Endothelial cell of umbilical vein (primary cell): ENCODE measurements at regions not wholly inside any gene's neighbourhood (a gene's known extent, or its start where the extent isn't known, plus 50 kb on each side); places are given as distances from the start of the nearest gene placed in this dataset.
"Not testable (repeated sequence)": the region's sequence is repeated elsewhere in the genome, so short reads cannot be mapped to it uniquely, and the experiment has no call there.

Source experiments
- BruUV-seq: library from RNA; stranded (reverse); fragments of 400-500 nt; replicated peaks from 2 replicates; lab custom pipeline; 2021; lab: Mats Ljungman, UMichigan
- CTCF ChIA-PET: fragments of 300-600, 350-600 bp; sonication (Branson Sonifier 250); formaldehyde crosslinking; loops from one replicate; lab custom pipeline; 2021; ENCODE audit warnings: antibody characterized with exemption, inconsistent platforms; lab: Charles Lee
- POLR2A ChIA-PET: fragments of 300-600, 350-600 bp; sonication (Branson Sonifier 250); formaldehyde crosslinking; loops from one replicate; lab custom pipeline; 2021; ENCODE audit warnings: antibody characterized with exemption, inconsistent platforms; lab: Charles Lee
- DNase-seq: peaks from one replicate; pipeline ENCODE4 v3.0.0-alpha.2; 2011; ENCODE audit warnings: low read depth, low spot score
- FAIRE-seq: peaks from 2 replicates; lab custom pipeline; 2011; peaks lifted over from hg19 to GRCh38; lab: Jason Lieb, UNC
- H2AFZ ChIP-seq: 2 replicates; pipeline ENCODE4 v1.6.0; 2012; ENCODE audit warnings: low read depth, low read length, control low read depth, inconsistent platforms
- H3K27ac ChIP-seq: 2 replicates; pipeline ENCODE4 v1.5.1; 2011; ENCODE audit warnings: low read depth, mild to moderate bottlenecking, control low read depth, low read length, moderate library complexity; ENCODE audit not compliant: insufficient read depth
- H3K27me3 ChIP-seq, 2 experiments: 2 replicates each; pipeline versions ENCODE4 v1.6.0 to v1.6.1; 2011; ENCODE audit warnings: low read length in 2 of 2, mixed read lengths in 1 of 2; ENCODE audit not compliant: control insufficient read depth in 2 of 2, insufficient read depth in 2 of 2
- H3K36me3 ChIP-seq, 2 experiments: 2 replicates in 1 of 2; 3 replicates in 1 of 2; pipeline ENCODE4 v1.5.1; 2011; ENCODE audit warnings: low read length in 2 of 2, mild to moderate bottlenecking in 1 of 2, moderate library complexity in 1 of 2; ENCODE audit not compliant: control insufficient read depth in 2 of 2, insufficient read depth in 2 of 2; ENCODE audit errors: extremely low read depth in 1 of 2
- H3K4me1 ChIP-seq: 3 replicates; pipeline ENCODE4 v1.5.1; 2011; ENCODE audit warnings: mild to moderate bottlenecking, low read length; ENCODE audit not compliant: control insufficient read depth, insufficient read depth; ENCODE audit errors: extremely low read depth
- H3K4me2 ChIP-seq: 2 replicates; pipeline ENCODE4 v1.6.1; 2011; ENCODE audit warnings: low read length, control low read depth, mixed read lengths; ENCODE audit not compliant: insufficient read depth
- H3K4me3 ChIP-seq, 3 experiments: fragments of 200-600 bp in 1 of 3; sonication (generic), shearing (Covaris generic) in 1 of 3; replicated peaks in 1 of 3; 2 replicates each; pipeline ENCODE4 v1.5.1; 2011 to 2016; ENCODE audit warnings: control low read depth in 3 of 3, low read length in 3 of 3, mild to moderate bottlenecking in 2 of 3, inconsistent platforms in 1 of 3, low read depth in 1 of 3, moderate library complexity in 1 of 3; ENCODE audit not compliant: insufficient read depth in 1 of 3
- H3K79me2 ChIP-seq: 2 replicates; pipeline ENCODE4 v1.6.0; 2012; ENCODE audit warnings: low read length, inconsistent platforms; ENCODE audit not compliant: control insufficient read depth, insufficient read depth
- H3K9ac ChIP-seq: replicated peaks from 2 replicates; pipeline ENCODE3; 2011; ENCODE audit warnings: low read length, control low read depth; ENCODE audit not compliant: insufficient read depth; ENCODE audit errors: extremely low read depth
- H3K9me1 ChIP-seq: replicated peaks from 3 replicates; pipeline ENCODE4 v1.6.0; 2011; ENCODE audit warnings: mild to moderate bottlenecking, low read length; ENCODE audit not compliant: control insufficient read depth, insufficient read depth; ENCODE audit errors: extremely low read depth
- H3K9me3 ChIP-seq: replicated peaks from 2 replicates; pipeline ENCODE4 v1.5.1; 2012; ENCODE audit warnings: low read length, inconsistent platforms; ENCODE audit not compliant: control insufficient read depth, insufficient read depth
- H4K20me1 ChIP-seq: replicated peaks from 2 replicates; pipeline ENCODE3; 2011; ENCODE audit warnings: mild to moderate bottlenecking, low read length; ENCODE audit not compliant: control insufficient read depth, insufficient read depth; ENCODE audit errors: extremely low read depth
- EZH2 ChIP-seq: IDR thresholded peaks from 2 replicates; pipeline ENCODE4 v1.6.1; 2012; ENCODE audit warnings: borderline replicate concordance, low read depth, mild to moderate bottlenecking, moderate library complexity, low read length, inconsistent platforms; ENCODE audit not compliant: severe bottlenecking
- FOS ChIP-seq: IDR thresholded peaks from 2 replicates; pipeline ENCODE4 v1.6.1; 2011; ENCODE audit warnings: mild to moderate bottlenecking, low read length, moderate library complexity, borderline replicate concordance; ENCODE audit not compliant: insufficient read depth
- GATA2 ChIP-seq: IDR thresholded peaks from 2 replicates; pipeline ENCODE4 v1.7.0; 2011; ENCODE audit warnings: low read depth, mild to moderate bottlenecking, moderate library complexity, mixed read lengths, low read length; ENCODE audit not compliant: insufficient read length, insufficient read depth
- JUN ChIP-seq: IDR thresholded peaks from 2 replicates; pipeline ENCODE4 v1.6.1; 2011; ENCODE audit warnings: borderline replicate concordance, low read depth; ENCODE audit not compliant: insufficient read length, insufficient read depth
- MYC ChIP-seq: IDR thresholded peaks from one replicate; pipeline ENCODE4 v1.6.1; 2011; ENCODE audit warnings: mild to moderate bottlenecking, low read depth, low read length
- POLR2A ChIP-seq: IDR thresholded peaks from 2 replicates; pipeline ENCODE4 v1.6.1; 2012; ENCODE audit warnings: low read depth, mild to moderate bottlenecking, control low read depth, low read length
- POLR2AphosphoS5 ChIP-seq: IDR thresholded peaks from 2 replicates; pipeline ENCODE4 v1.6.1; 2012; ENCODE audit warnings: low read depth, mild to moderate bottlenecking, control low read depth, low read length, moderate library complexity; ENCODE audit not compliant: insufficient read depth
- dilution Hi-C: fragments of 300-500 bp; cut with MboI; formaldehyde crosslinking; loops from one replicate; pipeline ENCODE4 v1.15.0; 2019; ENCODE audit warnings: low sequenced_read_pairs; ENCODE audit not compliant: extremely low pct_ligation_motif_present
- intact Hi-C: fragments of 100-400 bp; cut with micrococcal nuclease; formaldehyde crosslinking; loops from one replicate; pipeline ENCODE4 v1.10.0; 2022
- TF ChIP-seq, protein P1 (sequence below), 2 donors: IDR thresholded peaks; 1 replicate in 1 of 2; 2 replicates in 1 of 2; pipeline ENCODE4 v1.5.1; 2011; ENCODE audit warnings: low read length in 2 of 2, mild to moderate bottlenecking in 2 of 2, moderate library complexity in 2 of 2, control low read depth in 1 of 2, inconsistent platforms in 1 of 2, low read depth in 1 of 2; ENCODE audit not compliant: insufficient read depth in 1 of 2; ENCODE audit errors: extremely low read depth in 1 of 2
- TF ChIP-seq, protein P2 (sequence below): IDR thresholded peaks from 2 replicates; pipeline ENCODE4 v1.6.1; 2011; ENCODE audit not compliant: insufficient read depth, insufficient read length

DNA sequence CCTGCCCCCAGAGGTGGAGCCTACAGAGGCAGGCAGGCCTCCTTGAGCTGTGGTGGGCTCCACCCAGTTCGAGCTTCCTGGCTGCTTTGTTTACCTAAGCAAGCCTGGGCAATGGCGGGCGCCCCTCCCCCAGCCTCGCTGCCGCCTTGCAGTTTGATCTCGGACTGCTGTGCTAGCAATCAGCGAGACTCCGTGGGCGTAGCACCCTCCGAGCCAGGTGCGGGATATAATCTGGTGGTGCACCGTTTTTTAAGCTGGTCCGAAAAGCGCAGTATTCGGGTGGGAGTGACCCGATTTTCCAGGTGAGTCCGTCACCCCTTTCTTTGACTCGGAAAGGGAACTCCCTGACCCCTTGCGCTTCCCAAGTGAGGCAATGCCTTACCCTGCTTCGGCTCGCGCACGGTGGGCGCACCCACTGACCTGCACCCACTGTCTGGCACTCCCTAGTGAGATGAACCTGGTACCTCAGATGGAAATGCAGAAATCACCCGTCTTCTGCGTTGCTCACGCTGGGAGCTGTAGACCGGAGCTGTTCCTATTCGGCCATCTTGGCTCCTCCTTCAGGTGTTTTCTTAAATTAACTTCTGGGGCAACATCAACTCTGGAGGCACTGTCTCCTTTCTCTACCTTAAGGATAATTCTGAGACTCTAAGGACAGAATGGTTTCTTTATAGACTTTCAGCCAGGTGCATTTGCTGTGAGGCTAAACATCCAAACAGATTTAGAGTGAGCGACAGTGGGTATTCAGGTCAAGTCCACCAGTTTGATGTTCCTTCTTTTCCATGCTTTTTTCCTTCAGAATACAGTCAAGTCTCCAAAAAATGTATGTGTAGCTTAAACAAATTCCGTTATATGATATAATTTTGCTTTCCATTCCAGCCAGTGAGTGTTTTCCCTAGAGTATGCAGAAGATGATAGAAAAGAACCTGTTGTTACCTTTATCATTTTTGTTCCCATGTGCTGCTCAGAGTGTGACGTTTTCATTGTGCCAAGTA, 170.8 kb downstream of the KCNRG start:
- H2AFZ ChIP-seq, H3K27me3 ChIP-seq, CTCF ChIA-PET, H4K20me1 ChIP-seq, H3K79me2 ChIP-seq, H3K9me1 ChIP-seq, FAIRE-seq, BruUV-seq, H3K9me3 ChIP-seq, DNase-seq, H3K36me3 ChIP-seq, H3K27ac ChIP-seq, dilution Hi-C loops, intact Hi-C loops, H3K4me1 ChIP-seq, H3K4me2 ChIP-seq, H3K4me3 ChIP-seq, POLR2A ChIA-PET, H3K9ac ChIP-seq: not testable (repeated sequence)

GRCh38 chr13:50187352-50188029, 172.2 kb downstream of the KCNRG start:
- Histone ChIP-seq H4K20me1 (no peaks in the 10 kb centered on the region), H3K9ac (no peak overlapping the region), H3K4me2 (no peak overlapping the region), H3K27me3 (no peaks in the 10 kb centered on the region), H3K4me1 (peaks cover 4% of the 10 kb centered on the region), H3K9me1 (no peaks in the 10 kb centered on the region), H3K79me2 (no peaks in the 10 kb centered on the region), H2AFZ (no peak overlapping the region), H3K36me3 (no peaks in the 10 kb centered on the region), H3K9me3 (no peaks in the 10 kb centered on the region), H3K27ac (no peak overlapping the region), H3K4me3 (no peak overlapping the region)
- intact Hi-C loops (no loop called here), dilution Hi-C loops (no loop called here)
- CTCF ChIA-PET, result interaction anchor here (1.1 kb wide), 1 partner anchor 96 kb away, joined by 3 read pairs; no protein-coding TSS in a partner anchor
- no peak for FAIRE-seq
- POLR2A ChIA-PET, result no interaction called here
- no peak for DNase-seq
- TF ChIP-seq FOS, result no peak
- TF ChIP-seq, protein P1, sequence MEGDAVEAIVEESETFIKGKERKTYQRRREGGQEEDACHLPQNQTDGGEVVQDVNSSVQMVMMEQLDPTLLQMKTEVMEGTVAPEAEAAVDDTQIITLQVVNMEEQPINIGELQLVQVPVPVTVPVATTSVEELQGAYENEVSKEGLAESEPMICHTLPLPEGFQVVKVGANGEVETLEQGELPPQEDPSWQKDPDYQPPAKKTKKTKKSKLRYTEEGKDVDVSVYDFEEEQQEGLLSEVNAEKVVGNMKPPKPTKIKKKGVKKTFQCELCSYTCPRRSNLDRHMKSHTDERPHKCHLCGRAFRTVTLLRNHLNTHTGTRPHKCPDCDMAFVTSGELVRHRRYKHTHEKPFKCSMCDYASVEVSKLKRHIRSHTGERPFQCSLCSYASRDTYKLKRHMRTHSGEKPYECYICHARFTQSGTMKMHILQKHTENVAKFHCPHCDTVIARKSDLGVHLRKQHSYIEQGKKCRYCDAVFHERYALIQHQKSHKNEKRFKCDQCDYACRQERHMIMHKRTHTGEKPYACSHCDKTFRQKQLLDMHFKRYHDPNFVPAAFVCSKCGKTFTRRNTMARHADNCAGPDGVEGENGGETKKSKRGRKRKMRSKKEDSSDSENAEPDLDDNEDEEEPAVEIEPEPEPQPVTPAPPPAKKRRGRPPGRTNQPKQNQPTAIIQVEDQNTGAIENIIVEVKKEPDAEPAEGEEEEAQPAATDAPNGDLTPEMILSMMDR (IDR thresholded peaks at IDR 0.05; ENCODE audit: extremely low read depth in 1 of 2, insufficient read depth in 1 of 2, low read depth in 1 of 2, low read length in 2 of 2), result no peak
- no peak for TF ChIP-seq EZH2
- TF ChIP-seq, protein P2, sequence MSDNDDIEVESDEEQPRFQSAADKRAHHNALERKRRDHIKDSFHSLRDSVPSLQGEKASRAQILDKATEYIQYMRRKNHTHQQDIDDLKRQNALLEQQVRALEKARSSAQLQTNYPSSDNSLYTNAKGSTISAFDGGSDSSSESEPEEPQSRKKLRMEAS, result no peak
- TF ChIP-seq GATA2, result no peak
- no peak for TF ChIP-seq POLR2AphosphoS5
- TF ChIP-seq MYC, result no peak
- TF ChIP-seq JUN, result no peak
- TF ChIP-seq POLR2A, result no peak
- BruUV-seq, result no TSS peak
